Kidney (tissue), 13 donors: ENCODE measurements at regions not wholly inside any gene's neighbourhood (a gene's known extent, or its start where the extent isn't known, plus 50 kb on each side); places are given as distances from the start of the nearest gene placed in this dataset.

Experiments
- DNase-seq, 5 donors: peaks; one replicate each; pipeline ENCODE4 v3.0.0-alpha.2; 2013 to 2020
- FAIRE-seq: peaks from 2 replicates; lab custom pipeline; 2012; peaks lifted over from hg19 to GRCh38; lab: Jason Lieb, UNC
- H3K27ac ChIP-seq, 2 donors: one replicate each; pipeline ENCODE4 v1.7.0; 2013; ENCODE audit warnings: low read depth in 2 of 2, low read length in 2 of 2, inconsistent platforms in 1 of 2
- H3K27me3 ChIP-seq: one replicate; pipeline ENCODE4 v1.7.1; 2013; ENCODE audit warnings: low read length, inconsistent platforms; ENCODE audit not compliant: control insufficient read depth, insufficient read depth
- H3K36me3 ChIP-seq, 3 donors: one replicate each; pipeline versions ENCODE4 v1.7.0 to v1.7.1; 2013; ENCODE audit warnings: low read length in 3 of 3, control low read depth in 1 of 3, inconsistent platforms in 1 of 3; ENCODE audit not compliant: insufficient read depth in 3 of 3, control insufficient read depth in 2 of 3
- H3K4me1 ChIP-seq, 3 donors: one replicate each; pipeline versions ENCODE4 v1.7.0 to v1.7.1; 2013; ENCODE audit warnings: low read length in 3 of 3, inconsistent platforms in 1 of 3, low read depth in 1 of 3; ENCODE audit not compliant: control insufficient read depth in 2 of 3, insufficient read depth in 2 of 3
- H3K4me3 ChIP-seq, 3 donors: one replicate each; pipeline versions ENCODE4 v1.7.0 to v1.8.1; 2013; ENCODE audit warnings: low read length in 3 of 3, control low read depth in 1 of 3, inconsistent platforms in 1 of 3
- H3K9ac ChIP-seq, 3 donors: one replicate each; pipeline versions ENCODE4 v1.7.0 to v1.7.1; 2013; ENCODE audit warnings: low read length in 3 of 3, control low read depth in 1 of 3, inconsistent platforms in 1 of 3
- H3K9me3 ChIP-seq, 3 donors: one replicate each; pipeline versions ENCODE4 v1.7.0 to v1.7.1; 2013; ENCODE audit warnings: low read length in 3 of 3, control low read depth in 1 of 3, inconsistent platforms in 1 of 3; ENCODE audit not compliant: control insufficient read depth in 2 of 3, insufficient read depth in 1 of 3
- intact Hi-C: fragments of 100-400 bp; cut with DNase I; formaldehyde crosslinking; loops from one replicate; pipeline ENCODE4 v1.11.1; 2022
- TF ChIP-seq, protein P1 (sequence below): IDR thresholded peaks from 3 replicates; pipeline ENCODE4 v1.5.1; 2012; ENCODE audit warnings: mild to moderate bottlenecking, moderate library complexity, borderline replicate concordance; ENCODE audit not compliant: insufficient read depth; ENCODE audit errors: extremely low read depth
- donor health status: control.
- donor health status: control.
- donor health status: control.
- donor health status: control.
- donor health status: control.
- donor health status: DM: yes; HTN: yes; CAD: no.
- donor health status: Normal renal cell carcinoma (clear cell type).

DNA sequence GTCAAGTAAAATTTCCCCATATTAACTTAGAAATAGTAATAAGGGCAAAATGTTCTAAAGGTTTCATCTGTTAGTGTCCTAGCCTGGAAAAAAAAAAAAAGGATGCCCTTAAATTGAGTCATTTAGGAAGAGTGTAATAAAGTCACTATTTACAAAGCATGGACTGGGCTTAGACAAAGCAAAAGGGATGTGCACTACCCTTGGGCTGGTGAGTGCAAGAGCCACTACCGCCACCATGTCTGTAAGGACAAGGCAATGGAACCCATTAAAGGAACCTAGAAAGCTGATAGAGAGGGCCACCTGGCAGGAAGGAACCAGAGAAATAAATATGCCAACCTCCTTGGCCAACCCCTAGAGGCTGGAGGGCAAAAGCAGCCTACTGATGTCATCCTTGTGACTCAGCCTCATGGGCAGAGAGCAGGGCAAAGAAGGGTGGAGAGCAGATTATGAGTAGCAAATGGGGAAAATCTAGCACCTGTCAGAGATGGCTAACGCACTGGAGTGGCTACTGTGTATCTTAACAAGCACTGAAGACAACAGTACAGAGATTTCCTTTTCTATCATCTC lies 59.5 kb upstream of the FUT8 start:
- no peaks in the 10 kb centered on the region for H3K9me3 ChIP-seq
- H3K4me3 ChIP-seq = no peak overlapping the region
- peaks cover 0 to 2% (median 0%) of the 10 kb centered on the region in 3 donors for H3K4me1 ChIP-seq
- DNase-seq (no peak), FAIRE-seq (no peak)
- intact Hi-C loops = no loop called here
- no peak overlapping the region for H3K9ac ChIP-seq
- no peaks in the 10 kb centered on the region for H3K36me3 ChIP-seq
- TF ChIP-seq, protein P1, sequence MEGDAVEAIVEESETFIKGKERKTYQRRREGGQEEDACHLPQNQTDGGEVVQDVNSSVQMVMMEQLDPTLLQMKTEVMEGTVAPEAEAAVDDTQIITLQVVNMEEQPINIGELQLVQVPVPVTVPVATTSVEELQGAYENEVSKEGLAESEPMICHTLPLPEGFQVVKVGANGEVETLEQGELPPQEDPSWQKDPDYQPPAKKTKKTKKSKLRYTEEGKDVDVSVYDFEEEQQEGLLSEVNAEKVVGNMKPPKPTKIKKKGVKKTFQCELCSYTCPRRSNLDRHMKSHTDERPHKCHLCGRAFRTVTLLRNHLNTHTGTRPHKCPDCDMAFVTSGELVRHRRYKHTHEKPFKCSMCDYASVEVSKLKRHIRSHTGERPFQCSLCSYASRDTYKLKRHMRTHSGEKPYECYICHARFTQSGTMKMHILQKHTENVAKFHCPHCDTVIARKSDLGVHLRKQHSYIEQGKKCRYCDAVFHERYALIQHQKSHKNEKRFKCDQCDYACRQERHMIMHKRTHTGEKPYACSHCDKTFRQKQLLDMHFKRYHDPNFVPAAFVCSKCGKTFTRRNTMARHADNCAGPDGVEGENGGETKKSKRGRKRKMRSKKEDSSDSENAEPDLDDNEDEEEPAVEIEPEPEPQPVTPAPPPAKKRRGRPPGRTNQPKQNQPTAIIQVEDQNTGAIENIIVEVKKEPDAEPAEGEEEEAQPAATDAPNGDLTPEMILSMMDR = no peak
- no peak overlapping the region for H3K27ac ChIP-seq
- H3K27me3 ChIP-seq = no peaks in the 10 kb centered on the region

DNA sequence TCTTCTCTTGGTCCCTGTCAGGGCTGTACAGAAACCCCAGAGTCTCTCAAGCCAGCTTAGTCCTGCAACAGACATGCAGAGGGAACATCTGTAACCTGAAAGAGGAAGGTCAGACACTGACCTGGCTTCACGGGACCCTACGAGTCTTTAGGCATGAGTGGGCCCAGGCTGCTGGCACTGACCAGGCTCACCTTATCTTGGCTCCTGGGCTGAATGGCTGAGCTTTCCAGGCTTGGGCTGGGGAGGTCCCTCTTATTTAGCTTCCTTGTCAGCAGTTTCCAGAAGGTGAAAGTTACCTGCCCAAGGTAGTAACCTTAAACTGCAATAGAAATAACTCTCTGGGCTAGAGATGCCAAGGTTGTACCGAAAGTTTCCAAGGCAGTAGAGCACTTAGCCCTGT lies 58.4 kb upstream of the FUT8 start:
- no peaks in the 10 kb centered on the region for H3K9me3 ChIP-seq
- peak overlapping the region in 1 of 2 donors; percentile 22 for H3K27ac ChIP-seq
- DNase-seq = no peak
- TF ChIP-seq, protein P1 = no peak
- no peak overlapping the region for H3K4me3 ChIP-seq
- no peak overlapping the region for H3K9ac ChIP-seq
- H3K27me3 ChIP-seq = no peaks in the 10 kb centered on the region
- intact Hi-C loops = no loop called here
- FAIRE-seq = no peak
- no peaks in the 10 kb centered on the region for H3K36me3 ChIP-seq
- peaks cover 0 to 2% (median 0%) of the 10 kb centered on the region in 3 donors for H3K4me1 ChIP-seq

DNA sequence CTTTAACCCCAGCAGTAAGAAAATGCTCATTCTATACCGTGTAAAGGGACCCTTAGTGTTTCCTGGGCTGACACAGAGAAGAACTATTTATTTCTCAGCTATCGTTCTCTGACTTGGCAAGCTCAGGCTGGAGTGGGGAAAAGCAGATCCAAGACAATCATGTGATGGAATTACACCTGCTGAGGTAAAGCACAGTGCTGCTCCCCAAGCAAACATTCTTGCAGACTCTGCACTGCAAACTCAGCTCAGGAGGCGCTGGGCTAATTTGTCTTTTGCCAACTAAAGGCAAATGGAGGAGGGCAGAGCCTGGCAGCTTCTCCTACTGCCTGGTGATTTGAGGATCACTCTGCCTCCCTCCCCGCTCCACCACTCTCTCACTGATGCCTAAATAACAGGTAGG lies 57.8 kb upstream of the FUT8 start:
- FAIRE-seq (no peak), DNase-seq (no peak)
- no peak overlapping the region for H3K4me3 ChIP-seq
- no peaks in the 10 kb centered on the region for H3K9me3 ChIP-seq
- peak overlapping the region in 1 of 2 donors; percentile 22 for H3K27ac ChIP-seq
- H3K4me1 ChIP-seq = peaks cover 0 to 2% (median 0%) of the 10 kb centered on the region in 3 donors
- TF ChIP-seq, protein P1 = no peak
- intact Hi-C loops = no loop called here
- no peaks in the 10 kb centered on the region for H3K36me3 ChIP-seq
- H3K27me3 ChIP-seq = no peaks in the 10 kb centered on the region
- no peak overlapping the region for H3K9ac ChIP-seq

DNA sequence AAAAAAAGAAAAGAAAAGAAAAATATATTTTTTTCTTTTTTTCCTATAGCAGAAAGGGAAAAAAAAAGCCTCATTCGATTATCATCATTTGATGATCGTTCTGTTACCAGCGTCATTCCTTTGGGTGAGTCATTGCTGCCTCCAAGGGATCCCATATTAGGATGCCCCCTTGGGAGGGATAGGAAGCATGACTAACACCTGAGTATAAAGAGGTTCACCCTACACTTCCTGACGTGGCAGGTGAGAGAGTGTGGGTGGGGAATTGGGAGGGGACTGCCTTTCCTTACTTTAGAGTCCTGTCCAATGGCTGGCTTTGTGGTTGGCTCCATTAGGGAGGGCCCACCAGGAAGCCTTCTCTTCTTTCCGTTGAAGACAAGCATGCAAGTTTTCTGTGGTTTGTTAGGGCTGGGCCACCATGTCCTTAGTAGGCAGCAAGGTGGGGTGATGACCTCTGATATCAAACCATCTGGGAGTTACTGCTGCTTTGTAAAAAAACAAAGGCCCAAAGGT lies 56.1 kb upstream of the FUT8 start:
- no peak overlapping the region for H3K27ac ChIP-seq
- intact Hi-C loops = no loop called here
- H3K9me3 ChIP-seq = no peaks in the 10 kb centered on the region
- no peak overlapping the region for H3K4me3 ChIP-seq
- H3K27me3 ChIP-seq = no peaks in the 10 kb centered on the region
- peaks cover 0 to 2% (median 0%) of the 10 kb centered on the region in 3 donors for H3K4me1 ChIP-seq
- no peak overlapping the region for H3K9ac ChIP-seq
- DNase-seq = no peak
- TF ChIP-seq, protein P1 = no peak
- FAIRE-seq = no peak
- H3K36me3 ChIP-seq = no peaks in the 10 kb centered on the region
